H1 (cell line): ENCODE measurements at regions not wholly inside any gene's neighbourhood (a gene's known extent, or its start where the extent isn't known, plus 50 kb on each side); places are given as distances from the start of the nearest gene placed in this dataset.

Experiments
- POU5F1 ChIP-seq: IDR thresholded peaks from 2 replicates; pipeline ENCODE4 v1.6.1; 2011; ENCODE audit warnings: low read depth, mild to moderate bottlenecking, low read length, moderate library complexity
- RNF2 ChIP-seq: fragments of 200-900, 300-1000 bp; sonication (generic); IDR thresholded peaks from 2 replicates; pipeline ENCODE4 v1.7.1; 2016; ENCODE audit warnings: borderline replicate concordance, low read depth, mild to moderate bottlenecking, antibody characterized with exemption, low read length; ENCODE audit not compliant: poor library complexity, severe bottlenecking; ENCODE audit errors: missing control alignments
- SRF ChIP-seq: IDR thresholded peaks from 2 replicates; pipeline ENCODE4 v1.6.1; 2011; ENCODE audit warnings: mild to moderate bottlenecking, low read depth, low read length, moderate library complexity
- TAF1 ChIP-seq: IDR thresholded peaks from 2 replicates; pipeline ENCODE4 v1.6.1; 2011; ENCODE audit warnings: mild to moderate bottlenecking, low read depth, low read length
- TBP ChIP-seq: IDR thresholded peaks from 2 replicates; pipeline ENCODE4 v1.6.1; 2011; ENCODE audit warnings: low read depth, low read length, improper control_type of control experiment

- TF ChIP-seq SRF (no peak), POU5F1 (no peak), TBP (no peak), TAF1 (no peak), RNF2 (no peak)
Observed at GRCh38 chr5:119897537-119898370, 268.4 kb downstream of the FAM170A start (continued).
